Upper lobe of right lung (tissue), 1 donor: ENCODE measurements at regions not wholly inside any gene's neighbourhood (a gene's known extent, or its start where the extent isn't known, plus 50 kb on each side); places are given as distances from the start of the nearest gene placed in this dataset.
"Not testable (repeated sequence)": the region's sequence is repeated elsewhere in the genome, so short reads cannot be mapped to it uniquely, and the experiment has no call there.

ENCODE experiments used
- ATAC-seq: fragments of 200-7000 bp; cut with Tn5 transposase; one replicate; pipeline ENCODE4 v1.9.1; 2020; ENCODE audit warnings: mild to moderate bottlenecking, moderate library complexity
- DNase-seq: peaks from one replicate; pipeline ENCODE4 v3.0.0-alpha.2; 2020
- H3K27ac ChIP-seq: fragments of 200-600 bp; one replicate; pipeline ENCODE4 v1.8.0; 2022
- H3K27me3 ChIP-seq: fragments of 200-600 bp; one replicate; pipeline ENCODE4 v1.8.0; 2022; ENCODE audit warnings: mild to moderate bottlenecking
- H3K36me3 ChIP-seq: fragments of 200-600 bp; one replicate; pipeline ENCODE4 v1.8.0; 2022
- H3K4me1 ChIP-seq: fragments of 200-600 bp; one replicate; pipeline ENCODE4 v1.8.0; 2022
- H3K4me3 ChIP-seq: fragments of 200-600 bp; one replicate; pipeline ENCODE4 v1.8.0; 2022; ENCODE audit warnings: mild to moderate bottlenecking
- H3K9me3 ChIP-seq: fragments of 200-600 bp; one replicate; pipeline ENCODE4 v1.8.0; 2022
- CTCF ChIP-seq: fragments of 200-600 bp; IDR thresholded peaks from one replicate; pipeline ENCODE4 v1.8.0; 2022; ENCODE audit warnings: antibody characterized with exemption
- intact Hi-C: fragments of 100-400 bp; cut with DNase I; formaldehyde crosslinking; loops from one replicate; pipeline ENCODE4 v1.11.0; 2022
- donor health status: DM: no; HTN: yes; CAD: no; lungs with severe emphysema.

- no peaks in the 10 kb centered on the region for H3K4me1 ChIP-seq
- H3K27ac ChIP-seq = no peak overlapping the region
- H3K27me3 ChIP-seq = no peaks in the 10 kb centered on the region
- H3K9me3 ChIP-seq = no peaks in the 10 kb centered on the region
- DNase-seq = no peak
- H3K4me3 ChIP-seq = no peak overlapping the region
- H3K36me3 ChIP-seq = no peaks in the 10 kb centered on the region
- intact Hi-C loops = no loop called here
- no peak for TF ChIP-seq CTCF
- ATAC-seq = no peak
Measured at GRCh38 chr6:14781772-14782525, 463.9 kb upstream of the JARID2 start.

GRCh38 chr6:14782921-14783464 lies 462.9 kb upstream of the JARID2 start:
- H3K27ac ChIP-seq, DNase-seq, ATAC-seq, H3K4me3 ChIP-seq, H3K4me1 ChIP-seq, H3K36me3 ChIP-seq, H3K27me3 ChIP-seq, H3K9me3 ChIP-seq, intact Hi-C loops: not testable (repeated sequence)

- Histone ChIP-seq H3K36me3 (no peaks in the 10 kb centered on the region), H3K27me3 (no peaks in the 10 kb centered on the region), H3K4me3 (no peak overlapping the region), H3K27ac (no peak overlapping the region), H3K4me1 (no peaks in the 10 kb centered on the region), H3K9me3 (no peaks in the 10 kb centered on the region)
- DNase-seq (no peak), ATAC-seq (no peak)
- no peak for TF ChIP-seq CTCF
- intact Hi-C loops = no loop called here
Measured at GRCh38 chr6:14783594-14783993, 462.3 kb upstream of the JARID2 start.

DNA sequence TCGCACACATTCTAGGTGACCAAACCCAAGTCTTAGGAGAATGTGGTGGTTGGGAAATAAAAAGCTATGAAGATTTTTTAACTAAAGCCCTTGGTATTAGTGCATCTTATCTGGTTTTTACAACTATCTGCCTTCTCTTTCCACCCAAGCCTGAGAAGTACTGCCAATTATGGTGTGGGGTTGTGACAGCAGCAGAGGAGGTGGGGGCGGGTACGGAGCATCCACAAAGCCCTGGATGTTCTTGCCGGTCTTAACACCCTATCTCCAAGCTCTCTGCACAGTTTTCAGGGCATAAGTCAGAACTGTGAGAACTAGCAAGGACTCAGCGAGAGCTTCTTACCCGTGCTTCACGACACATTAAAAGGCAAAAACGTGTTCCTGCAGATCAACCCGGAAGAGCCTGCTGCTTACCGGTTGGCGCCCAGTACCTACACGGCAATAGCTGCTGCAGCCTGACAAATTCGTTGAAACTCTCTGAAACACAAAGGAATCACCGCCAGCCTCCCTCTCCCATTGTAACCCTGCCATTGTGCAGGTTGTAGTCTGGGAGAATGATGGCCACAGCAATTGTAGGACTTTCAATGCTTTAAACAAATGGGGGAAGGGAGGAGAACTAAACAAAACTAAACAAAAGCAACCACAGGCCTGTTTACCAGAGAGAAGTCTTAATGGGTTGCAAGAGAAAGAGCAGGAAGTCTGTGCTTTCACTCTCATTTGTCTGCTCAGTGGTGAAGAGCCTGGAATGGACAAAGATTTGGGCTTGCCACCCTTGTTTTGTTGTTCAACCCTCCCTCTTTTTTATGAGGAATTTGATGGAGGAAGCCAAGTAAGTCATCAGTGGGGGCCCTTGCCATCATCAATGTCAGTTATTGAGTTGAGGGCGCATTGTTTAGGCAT lies 461.0 kb upstream of the JARID2 start:
- H3K27me3 ChIP-seq = no peaks in the 10 kb centered on the region
- no peak for TF ChIP-seq CTCF
- intact Hi-C loops = no loop called here
- H3K4me3 ChIP-seq = no peak overlapping the region
- no peak overlapping the region for H3K27ac ChIP-seq
- no peaks in the 10 kb centered on the region for H3K4me1 ChIP-seq
- no peaks in the 10 kb centered on the region for H3K9me3 ChIP-seq
- ATAC-seq = no peak
- DNase-seq = no peak
- H3K36me3 ChIP-seq = no peaks in the 10 kb centered on the region

- no peaks in the 10 kb centered on the region for H3K36me3 ChIP-seq
- no peak for DNase-seq
- intact Hi-C loops = no loop called here
Measured at GRCh38 chr6:14785493-14785790, 460.4 kb upstream of the JARID2 start.

More at GRCh38 chr6:14785493-14785790, 460.4 kb upstream of the JARID2 start:
- Histone ChIP-seq H3K4me3 (no peak overlapping the region), H3K27me3 (no peaks in the 10 kb centered on the region), H3K4me1 (no peaks in the 10 kb centered on the region), H3K9me3 (no peaks in the 10 kb centered on the region), H3K27ac (no peak overlapping the region)
- TF ChIP-seq CTCF = no peak
- ATAC-seq = no peak
